ENCODE measurements at regions not wholly inside any gene's neighbourhood (a gene's known extent, or its start where the extent isn't known, plus 50 kb on each side); places are given as distances from the start of the nearest gene placed in this dataset.
"Not testable (repeated sequence)": the region's sequence is repeated elsewhere in the genome, so short reads cannot be mapped to it uniquely, and the experiment has no call there.

DNA sequence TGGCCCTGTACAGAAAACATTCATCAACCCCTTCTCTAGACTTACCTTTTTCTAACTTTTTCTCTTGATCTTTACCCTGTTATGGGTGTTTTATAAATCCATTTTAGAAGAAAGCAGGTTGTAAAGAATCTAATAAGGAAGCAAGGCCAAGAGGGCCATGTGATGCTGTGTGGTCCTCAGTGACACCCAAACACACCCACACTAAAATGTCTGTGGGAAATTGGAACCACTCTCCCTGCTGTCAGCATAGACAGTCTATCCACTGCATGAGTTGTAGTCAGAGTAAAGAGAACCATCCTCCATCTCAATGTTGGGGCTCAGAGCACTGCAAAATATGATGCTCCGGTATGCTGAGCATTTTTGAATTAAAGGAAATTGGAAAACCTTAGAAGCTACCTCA lies 235.5 kb downstream of the SKIDA1 start:
- DNase-seq (ENCODE audit: extremely low read depth, low read depth), result no peak

DNA sequence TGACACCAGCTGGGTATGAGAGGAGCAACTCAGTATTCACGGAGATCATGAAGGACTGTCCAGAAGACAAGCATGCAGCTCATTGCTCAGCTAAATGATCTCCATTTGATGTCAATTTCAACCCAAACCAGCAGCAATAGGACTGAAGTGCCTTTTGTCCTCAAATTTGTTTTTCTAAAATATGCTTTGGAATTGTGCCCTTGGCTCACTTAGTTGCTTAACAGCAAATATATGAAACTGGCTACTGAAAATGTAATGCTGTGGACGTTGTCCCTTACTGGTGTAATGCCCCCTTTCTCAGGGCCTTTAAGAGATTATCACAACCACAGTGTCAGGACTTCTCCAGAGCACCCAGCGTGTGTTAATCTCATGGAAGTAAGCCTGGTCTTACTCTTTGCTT lies 236.2 kb downstream of the SKIDA1 start:
- TF ChIP-seq, protein P1, sequence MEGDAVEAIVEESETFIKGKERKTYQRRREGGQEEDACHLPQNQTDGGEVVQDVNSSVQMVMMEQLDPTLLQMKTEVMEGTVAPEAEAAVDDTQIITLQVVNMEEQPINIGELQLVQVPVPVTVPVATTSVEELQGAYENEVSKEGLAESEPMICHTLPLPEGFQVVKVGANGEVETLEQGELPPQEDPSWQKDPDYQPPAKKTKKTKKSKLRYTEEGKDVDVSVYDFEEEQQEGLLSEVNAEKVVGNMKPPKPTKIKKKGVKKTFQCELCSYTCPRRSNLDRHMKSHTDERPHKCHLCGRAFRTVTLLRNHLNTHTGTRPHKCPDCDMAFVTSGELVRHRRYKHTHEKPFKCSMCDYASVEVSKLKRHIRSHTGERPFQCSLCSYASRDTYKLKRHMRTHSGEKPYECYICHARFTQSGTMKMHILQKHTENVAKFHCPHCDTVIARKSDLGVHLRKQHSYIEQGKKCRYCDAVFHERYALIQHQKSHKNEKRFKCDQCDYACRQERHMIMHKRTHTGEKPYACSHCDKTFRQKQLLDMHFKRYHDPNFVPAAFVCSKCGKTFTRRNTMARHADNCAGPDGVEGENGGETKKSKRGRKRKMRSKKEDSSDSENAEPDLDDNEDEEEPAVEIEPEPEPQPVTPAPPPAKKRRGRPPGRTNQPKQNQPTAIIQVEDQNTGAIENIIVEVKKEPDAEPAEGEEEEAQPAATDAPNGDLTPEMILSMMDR (IDR thresholded peaks at IDR 0.05; ENCODE audit: low read depth, low read length, missing control alignments), result no peak
- H3K4me3 ChIP-seq (replicated peaks; ENCODE audit: low read depth, low read length), result no peak overlapping the region
- DNase-seq (ENCODE audit: extremely low read depth, low read depth), result no peak

More for the DNA sequence above, 235.5 kb downstream of the SKIDA1 start:
- TF ChIP-seq, protein P1 (IDR thresholded peaks at IDR 0.05; ENCODE audit: low read depth, low read length, missing control alignments), result no peak
- no peak overlapping the region for H3K4me3 ChIP-seq (replicated peaks; ENCODE audit: low read depth, low read length)

DNA sequence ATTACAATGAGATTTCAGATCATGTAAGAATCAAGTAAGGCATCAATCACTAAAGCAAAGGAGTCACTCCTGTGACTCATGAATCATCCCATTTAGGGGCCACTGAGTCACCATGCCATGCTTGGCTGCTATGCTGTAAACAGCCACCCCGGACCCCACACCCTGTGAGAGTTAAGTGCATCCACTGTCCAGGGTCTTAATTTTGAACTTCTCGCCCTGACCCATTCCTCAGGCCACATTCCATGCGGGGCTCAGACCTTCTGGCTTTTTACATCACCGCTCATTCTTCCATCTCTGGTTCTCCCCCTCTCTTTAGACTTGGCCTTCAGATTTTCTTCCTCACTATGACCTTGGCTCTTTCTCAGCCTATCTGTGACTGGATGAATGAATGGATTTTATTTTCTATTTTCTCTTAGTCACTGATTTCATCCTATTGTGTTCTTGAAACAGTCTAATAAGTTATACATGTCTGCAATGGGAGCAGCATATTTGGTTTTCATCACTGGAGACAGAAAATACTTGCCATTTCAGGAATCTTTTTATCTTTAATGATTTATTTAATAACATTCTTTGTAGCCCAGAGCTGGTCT lies 239.6 kb downstream of the SKIDA1 start:
- no peak overlapping the region for H3K4me3 ChIP-seq (replicated peaks; ENCODE audit: low read depth, low read length)
- DNase-seq (ENCODE audit: extremely low read depth, low read depth), result no peak
- TF ChIP-seq, protein P1 (IDR thresholded peaks at IDR 0.05; ENCODE audit: low read depth, low read length, missing control alignments), result no peak

DNA sequence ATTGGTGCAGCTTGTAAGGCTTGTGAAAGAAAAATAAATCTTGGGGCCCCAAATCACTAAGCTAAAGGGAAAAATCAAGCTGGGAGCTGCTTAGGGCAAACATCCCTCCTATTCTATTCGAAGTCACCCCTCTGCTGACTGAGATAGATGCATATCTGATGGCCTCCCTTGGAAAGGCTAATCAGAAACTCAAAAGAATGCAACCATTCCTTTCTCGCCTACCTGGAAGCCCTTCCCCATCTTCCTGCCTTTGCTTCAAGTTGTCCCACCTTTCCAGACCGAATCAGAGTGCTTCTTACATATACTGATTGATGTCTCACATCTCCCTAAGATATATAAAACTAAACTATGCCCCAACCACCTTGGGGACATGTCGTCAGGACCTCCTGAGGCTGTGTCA lies 240.3 kb downstream of the SKIDA1 start:
- no peak for DNase-seq (ENCODE audit: extremely low read depth, low read depth)
- H3K4me3 ChIP-seq (replicated peaks; ENCODE audit: low read depth, low read length), result no peak overlapping the region
- TF ChIP-seq, protein P1 (IDR thresholded peaks at IDR 0.05; ENCODE audit: low read depth, low read length, missing control alignments), result no peak

DNA sequence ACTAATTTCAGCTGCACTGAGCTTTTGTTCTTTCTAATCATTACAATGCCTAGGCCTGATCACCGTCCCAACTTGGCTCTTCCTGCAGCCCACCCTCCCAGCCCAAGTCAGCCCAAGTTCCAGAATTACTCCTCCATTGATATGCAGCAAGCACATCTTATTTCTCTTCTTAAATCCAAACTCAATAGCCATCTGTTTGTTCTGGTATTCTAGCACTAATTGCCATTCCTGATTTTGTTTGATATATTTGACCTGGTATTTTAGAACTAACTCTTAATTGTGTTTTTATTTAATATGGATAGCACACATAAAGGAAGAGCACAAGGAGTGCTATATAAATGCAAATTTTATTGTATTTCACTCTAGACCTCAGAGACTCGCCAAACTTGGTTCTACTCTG lies 241.2 kb downstream of the SKIDA1 start:
- TF ChIP-seq, protein P1 (IDR thresholded peaks at IDR 0.05; ENCODE audit: low read depth, low read length, missing control alignments), result no peak
- H3K4me3 ChIP-seq (replicated peaks; ENCODE audit: low read depth, low read length), result no peak overlapping the region
- DNase-seq (ENCODE audit: extremely low read depth, low read depth), result no peak

DNA sequence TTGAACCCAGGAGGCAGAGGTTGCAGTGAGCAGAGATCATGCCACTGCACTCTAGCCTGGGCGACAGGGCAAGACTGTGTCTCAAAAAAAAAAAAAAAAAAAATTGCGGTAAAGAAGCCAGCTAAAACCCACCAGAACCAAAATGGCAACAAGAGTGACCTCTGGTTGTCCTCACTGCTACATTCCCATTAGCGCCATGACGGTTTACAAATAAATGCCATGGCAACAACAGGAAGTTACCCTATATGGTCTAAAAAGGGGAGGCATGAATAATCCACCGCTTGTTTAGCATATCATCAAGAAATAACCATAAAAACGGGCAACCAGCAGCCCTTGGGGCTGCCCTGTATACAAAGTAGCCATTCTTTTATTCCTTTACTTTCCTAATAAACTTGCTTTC lies 242.4 kb downstream of the SKIDA1 start:
- not testable (repeated sequence) for H3K4me3 ChIP-seq (replicated peaks; ENCODE audit: low read depth, low read length); DNase-seq (ENCODE audit: extremely low read depth, low read depth)

DNA sequence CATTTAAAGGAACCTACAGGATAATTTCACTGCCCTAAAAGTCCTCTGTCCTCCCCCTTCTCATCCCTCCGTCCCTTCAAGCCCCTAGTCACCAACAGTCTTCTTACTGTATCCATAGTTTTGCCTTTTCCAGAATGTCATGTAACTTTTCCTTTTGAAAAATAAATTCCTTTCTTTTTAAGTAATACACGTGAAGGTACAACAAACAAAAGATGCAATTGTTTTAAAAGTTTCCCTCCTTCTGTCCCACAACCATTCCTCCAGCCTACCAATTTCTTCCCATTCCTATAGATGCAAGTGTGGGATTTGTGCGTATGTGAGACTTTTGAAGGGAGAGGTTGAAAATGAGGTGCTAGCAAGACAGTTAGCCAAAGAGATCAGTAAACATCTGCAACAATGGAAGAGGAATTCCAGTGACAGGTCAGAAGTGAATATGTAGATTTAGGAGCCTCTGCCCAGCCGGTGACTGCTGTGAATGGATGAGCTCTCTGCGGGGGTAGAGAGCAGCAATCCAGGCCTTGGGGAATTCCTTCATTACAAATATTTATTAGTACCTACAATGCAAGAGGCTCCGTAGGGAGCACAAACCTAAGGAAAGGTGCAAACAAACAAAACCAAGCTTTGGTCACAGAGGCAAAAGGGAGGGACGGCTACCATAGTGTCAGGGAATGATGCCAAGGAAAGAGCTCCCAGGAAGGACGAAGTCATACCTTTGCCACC lies 243.6 kb downstream of the SKIDA1 start:
- no peak overlapping the region for H3K4me3 ChIP-seq (replicated peaks; ENCODE audit: low read depth, low read length)
- DNase-seq (ENCODE audit: extremely low read depth, low read depth), result no peak
- TF ChIP-seq, protein P1 (IDR thresholded peaks at IDR 0.05; ENCODE audit: low read depth, low read length, missing control alignments), result no peak

All from HFF-Myc (cell line).